ENCODE measurements at regions not wholly inside any gene's neighbourhood (a gene's known extent, or its start where the extent isn't known, plus 50 kb on each side); places are given as distances from the start of the nearest gene placed in this dataset.

DNA sequence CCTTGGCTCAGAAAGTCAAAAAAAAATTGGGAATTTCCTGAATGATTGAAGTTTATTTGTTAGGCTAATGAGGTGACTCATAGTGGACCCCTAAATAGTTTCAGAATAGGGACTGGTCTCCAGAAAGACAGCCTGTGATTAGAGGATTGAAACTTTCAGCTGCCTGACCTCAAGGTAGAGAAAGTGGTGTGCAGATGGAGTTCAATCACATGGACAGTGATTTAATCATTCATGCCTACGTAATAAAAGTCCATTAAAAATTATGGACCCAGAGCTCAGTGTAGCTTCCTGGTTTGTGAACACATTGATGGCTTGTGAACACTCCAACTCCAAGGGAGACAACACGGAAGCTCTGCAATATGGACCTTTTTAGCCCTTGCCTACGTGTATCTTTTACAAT, 533.2 kb upstream of the PCDH9 start:
- no peak for DNase-seq (ENCODE audit: low spot score)
- TF ChIP-seq, protein P1, sequence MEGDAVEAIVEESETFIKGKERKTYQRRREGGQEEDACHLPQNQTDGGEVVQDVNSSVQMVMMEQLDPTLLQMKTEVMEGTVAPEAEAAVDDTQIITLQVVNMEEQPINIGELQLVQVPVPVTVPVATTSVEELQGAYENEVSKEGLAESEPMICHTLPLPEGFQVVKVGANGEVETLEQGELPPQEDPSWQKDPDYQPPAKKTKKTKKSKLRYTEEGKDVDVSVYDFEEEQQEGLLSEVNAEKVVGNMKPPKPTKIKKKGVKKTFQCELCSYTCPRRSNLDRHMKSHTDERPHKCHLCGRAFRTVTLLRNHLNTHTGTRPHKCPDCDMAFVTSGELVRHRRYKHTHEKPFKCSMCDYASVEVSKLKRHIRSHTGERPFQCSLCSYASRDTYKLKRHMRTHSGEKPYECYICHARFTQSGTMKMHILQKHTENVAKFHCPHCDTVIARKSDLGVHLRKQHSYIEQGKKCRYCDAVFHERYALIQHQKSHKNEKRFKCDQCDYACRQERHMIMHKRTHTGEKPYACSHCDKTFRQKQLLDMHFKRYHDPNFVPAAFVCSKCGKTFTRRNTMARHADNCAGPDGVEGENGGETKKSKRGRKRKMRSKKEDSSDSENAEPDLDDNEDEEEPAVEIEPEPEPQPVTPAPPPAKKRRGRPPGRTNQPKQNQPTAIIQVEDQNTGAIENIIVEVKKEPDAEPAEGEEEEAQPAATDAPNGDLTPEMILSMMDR (IDR thresholded peaks at IDR 0.05; ENCODE audit: extremely low read depth, insufficient read depth, missing control alignments): no peak
- in situ Hi-C loops (cut with MboI; ENCODE audit: low pct_unique_long_range_greater_than_20kb, low sequenced_read_pairs, unreplicated experiment): no loop called here

GRCh38 chr13:67758975-67759374, 528.8 kb upstream of the PCDH9 start:
- no peak for DNase-seq (ENCODE audit: low spot score)
- in situ Hi-C loops (cut with MboI; ENCODE audit: low pct_unique_long_range_greater_than_20kb, low sequenced_read_pairs, unreplicated experiment): no loop called here
- TF ChIP-seq, protein P1 (IDR thresholded peaks at IDR 0.05; ENCODE audit: extremely low read depth, insufficient read depth, missing control alignments): no peak

DNA sequence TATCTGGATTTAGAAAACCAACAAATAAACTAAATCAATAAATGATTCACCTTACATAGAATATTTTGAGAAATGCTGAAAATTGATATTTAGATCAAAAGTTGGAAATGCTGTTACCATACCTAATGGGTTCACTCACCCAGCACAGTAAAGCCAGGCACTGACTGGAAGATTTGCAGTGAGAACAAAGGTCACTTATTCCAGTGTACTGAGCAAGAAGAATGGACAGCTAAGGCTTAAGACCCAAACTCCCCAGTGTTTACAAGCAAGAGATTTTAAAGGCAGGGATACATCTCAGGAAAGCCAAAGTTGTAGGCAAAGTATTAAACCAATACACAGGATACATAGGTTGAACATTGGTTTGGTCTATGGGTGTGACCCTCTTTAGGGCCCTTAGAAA, 523.9 kb upstream of the PCDH9 start:
- in situ Hi-C loops (cut with MboI; ENCODE audit: low pct_unique_long_range_greater_than_20kb, low sequenced_read_pairs, unreplicated experiment): no loop called here
- DNase-seq (ENCODE audit: low spot score): no peak
- TF ChIP-seq, protein P1 (IDR thresholded peaks at IDR 0.05; ENCODE audit: extremely low read depth, insufficient read depth, missing control alignments): no peak

- TF ChIP-seq, protein P1 (IDR thresholded peaks at IDR 0.05; ENCODE audit: extremely low read depth, insufficient read depth, missing control alignments): no peak
- in situ Hi-C loops (cut with MboI; ENCODE audit: low pct_unique_long_range_greater_than_20kb, low sequenced_read_pairs, unreplicated experiment): no loop called here
- DNase-seq (ENCODE audit: low spot score): no peak
Measured at GRCh38 chr13:67752759-67753158, 522.6 kb upstream of the PCDH9 start.

DNA sequence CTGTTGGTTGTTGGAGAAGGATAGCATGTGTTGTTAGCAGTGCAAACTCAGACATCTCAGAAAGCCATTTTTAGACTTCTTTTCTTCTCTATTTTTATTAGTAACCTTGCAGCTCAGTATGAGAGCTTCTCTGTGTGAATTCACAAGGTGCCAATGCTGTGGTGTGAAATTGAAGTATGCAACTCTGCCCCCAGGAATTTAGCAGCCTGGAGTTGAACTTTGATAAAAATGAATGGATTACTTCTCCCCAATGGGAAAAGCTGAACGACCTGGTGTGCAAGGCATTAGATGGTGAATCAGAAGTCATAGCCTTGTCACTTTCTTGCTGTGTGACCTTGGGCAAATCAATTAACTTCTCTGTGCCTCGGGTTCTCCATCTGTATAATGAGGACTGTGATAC, 512.3 kb upstream of the PCDH9 start:
- TF ChIP-seq, protein P1 (IDR thresholded peaks at IDR 0.05; ENCODE audit: extremely low read depth, insufficient read depth, missing control alignments): no peak
- no peak for DNase-seq (ENCODE audit: low spot score)
- in situ Hi-C loops (cut with MboI; ENCODE audit: low pct_unique_long_range_greater_than_20kb, low sequenced_read_pairs, unreplicated experiment): no loop called here

DNA sequence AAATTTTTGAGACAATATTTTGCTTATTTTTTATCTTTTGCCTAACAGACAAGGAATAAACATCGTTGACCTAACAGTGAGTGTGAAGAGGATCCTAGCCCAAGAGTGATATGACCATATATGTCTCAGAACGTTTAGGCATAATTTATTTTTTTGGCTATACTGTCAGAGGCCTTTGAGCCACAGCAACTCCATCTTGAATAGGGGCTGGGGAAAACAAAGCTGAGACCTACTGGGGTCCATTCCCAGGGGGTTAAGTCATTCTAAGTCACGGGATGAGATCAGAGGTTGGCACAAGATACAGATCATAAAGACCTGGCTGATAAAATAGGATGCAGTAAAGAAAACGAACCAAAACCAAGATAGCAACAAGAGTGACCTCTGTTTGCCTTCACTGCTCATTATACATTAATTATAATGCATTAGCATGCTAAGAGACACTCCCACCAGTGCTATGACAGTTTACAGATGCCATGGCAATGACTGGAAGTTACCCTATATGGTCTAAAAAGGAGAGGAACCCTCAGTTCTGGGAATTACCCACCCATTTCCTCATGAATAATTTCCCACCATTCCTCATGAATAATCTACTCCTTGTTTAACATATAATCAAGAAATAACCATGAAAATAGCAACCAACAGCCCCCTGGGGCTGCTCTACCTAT, 510.9 kb upstream of the PCDH9 start:
- no peak for DNase-seq (ENCODE audit: low spot score)
- TF ChIP-seq, protein P1 (IDR thresholded peaks at IDR 0.05; ENCODE audit: extremely low read depth, insufficient read depth, missing control alignments): no peak
- in situ Hi-C loops (cut with MboI; ENCODE audit: low pct_unique_long_range_greater_than_20kb, low sequenced_read_pairs, unreplicated experiment): no loop called here

Measured in GM13977 (cell line).